Left lung (tissue), 4 donors: ENCODE measurements at regions not wholly inside any gene's neighbourhood (a gene's known extent, or its start where the extent isn't known, plus 50 kb on each side); places are given as distances from the start of the nearest gene placed in this dataset.

ENCODE experiments used
- ATAC-seq: fragments of 200-7000 bp; cut with Tn5 transposase; one replicate; pipeline ENCODE4 v1.9.1; 2020; ENCODE audit warnings: moderate library complexity
- DNase-seq, 4 donors: peaks; one replicate each; pipeline ENCODE4 v3.0.0-alpha.2; 2013 to 2020
- H3K27ac ChIP-seq, 2 donors: fragments of 200-600 bp; sonication (generic) in 1 of 2; one replicate each; pipeline versions ENCODE4 v1.5.0 to v1.8.0; 2020 to 2021
- H3K27me3 ChIP-seq, 2 donors: fragments of 200-600 bp; sonication (generic) in 1 of 2; one replicate each; pipeline versions ENCODE4 v1.5.0 to v1.8.0; 2020 to 2021
- H3K36me3 ChIP-seq, 2 donors: fragments of 200-600 bp; sonication (generic) in 1 of 2; one replicate each; pipeline versions ENCODE4 v1.5.0 to v1.8.0; 2020 to 2021
- H3K4me1 ChIP-seq, 2 donors: fragments of 200-600 bp; one replicate each; pipeline ENCODE4 v1.8.0; 2021
- H3K4me3 ChIP-seq, 2 donors: fragments of 200-600 bp; sonication (generic) in 1 of 2; one replicate each; pipeline versions ENCODE4 v1.5.0 to v1.8.0; 2020 to 2021; ENCODE audit warnings: mild to moderate bottlenecking in 1 of 2
- H3K9me3 ChIP-seq, 2 donors: fragments of 200-600 bp; sonication (generic) in 1 of 2; one replicate each; pipeline versions ENCODE4 v1.5.0 to v1.8.0; 2020 to 2021
- intact Hi-C, 2 donors: fragments of 100-400 bp; cut with DNase I; formaldehyde crosslinking; loops; one replicate each; pipeline versions ENCODE4 v1.11.2 to v1.14.2; 2022
- TF ChIP-seq, protein P1 (sequence below), 2 donors: fragments of 200-600 bp; sonication (generic) in 1 of 2; IDR thresholded peaks; one replicate each; pipeline versions ENCODE4 v1.5.0 to v1.8.0; 2021; ENCODE audit warnings: antibody characterized with exemption in 2 of 2
- donor health status: DM: no; HTN: yes; CAD: no.
- donor health status: DM: no; HTN: no; CAD: no.

DNA sequence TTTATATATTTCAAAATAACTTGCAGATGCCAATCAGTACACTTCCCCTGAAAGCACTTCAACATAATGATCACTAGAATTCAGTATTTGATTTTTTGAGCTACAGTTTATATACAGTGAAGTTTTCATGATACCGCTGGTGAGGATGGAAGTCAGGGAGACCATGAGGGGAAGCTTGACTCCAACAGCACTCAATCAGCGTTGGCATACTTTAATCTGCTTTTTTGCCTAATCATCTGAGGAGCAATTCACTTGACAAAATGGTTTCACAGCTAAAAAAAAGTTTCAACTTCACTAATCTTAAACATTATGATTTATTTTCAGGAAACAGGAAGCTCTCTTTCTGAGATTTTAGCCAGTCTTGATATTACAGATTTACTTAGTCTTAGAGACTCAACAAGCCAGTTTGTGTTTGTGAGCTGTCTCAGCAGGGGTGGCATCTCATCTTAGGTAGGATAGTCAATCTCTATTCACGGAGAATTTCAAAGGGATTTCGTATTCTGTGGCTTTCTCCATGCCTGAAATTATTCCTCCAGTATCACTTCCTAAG, 111.4 kb upstream of the ARRDC3 start:
- DNase-seq (no peak), ATAC-seq (no peak)
- H3K27ac ChIP-seq, result no peak overlapping the region
- TF ChIP-seq, protein P1, sequence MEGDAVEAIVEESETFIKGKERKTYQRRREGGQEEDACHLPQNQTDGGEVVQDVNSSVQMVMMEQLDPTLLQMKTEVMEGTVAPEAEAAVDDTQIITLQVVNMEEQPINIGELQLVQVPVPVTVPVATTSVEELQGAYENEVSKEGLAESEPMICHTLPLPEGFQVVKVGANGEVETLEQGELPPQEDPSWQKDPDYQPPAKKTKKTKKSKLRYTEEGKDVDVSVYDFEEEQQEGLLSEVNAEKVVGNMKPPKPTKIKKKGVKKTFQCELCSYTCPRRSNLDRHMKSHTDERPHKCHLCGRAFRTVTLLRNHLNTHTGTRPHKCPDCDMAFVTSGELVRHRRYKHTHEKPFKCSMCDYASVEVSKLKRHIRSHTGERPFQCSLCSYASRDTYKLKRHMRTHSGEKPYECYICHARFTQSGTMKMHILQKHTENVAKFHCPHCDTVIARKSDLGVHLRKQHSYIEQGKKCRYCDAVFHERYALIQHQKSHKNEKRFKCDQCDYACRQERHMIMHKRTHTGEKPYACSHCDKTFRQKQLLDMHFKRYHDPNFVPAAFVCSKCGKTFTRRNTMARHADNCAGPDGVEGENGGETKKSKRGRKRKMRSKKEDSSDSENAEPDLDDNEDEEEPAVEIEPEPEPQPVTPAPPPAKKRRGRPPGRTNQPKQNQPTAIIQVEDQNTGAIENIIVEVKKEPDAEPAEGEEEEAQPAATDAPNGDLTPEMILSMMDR (IDR thresholded peaks at IDR 0.05), result no peak
- no peaks in the 10 kb centered on the region for H3K27me3 ChIP-seq
- no peak overlapping the region for H3K4me3 ChIP-seq
- intact Hi-C loops, result no loop called here
- H3K4me1 ChIP-seq, result no peaks in the 10 kb centered on the region
- no peaks in the 10 kb centered on the region for H3K9me3 ChIP-seq
- H3K36me3 ChIP-seq, result no peaks in the 10 kb centered on the region

DNA sequence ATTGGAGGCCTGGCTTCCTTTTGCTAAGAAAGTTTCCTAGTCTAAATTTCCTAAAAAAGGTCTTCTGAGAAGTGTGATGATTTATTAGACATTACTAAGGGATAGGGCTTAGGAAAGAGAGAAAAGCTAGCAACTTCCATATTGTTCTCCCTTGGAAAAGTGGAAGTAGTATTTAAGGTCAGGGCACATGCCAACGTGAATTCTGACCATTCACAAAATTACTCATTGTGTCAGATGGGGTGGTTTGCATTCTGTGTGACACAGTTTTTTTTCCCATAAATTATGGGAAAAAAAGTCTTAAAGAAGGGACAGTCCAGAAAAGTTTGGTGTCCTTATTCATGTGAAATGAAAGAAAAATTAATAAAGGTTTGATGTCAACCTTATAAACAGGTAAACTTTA, 110.0 kb upstream of the ARRDC3 start:
- TF ChIP-seq, protein P1 (IDR thresholded peaks at IDR 0.05), result no peak
- DNase-seq, result no peak
- Histone ChIP-seq H3K4me1 (no peaks in the 10 kb centered on the region), H3K4me3 (no peak overlapping the region), H3K9me3 (no peaks in the 10 kb centered on the region), H3K27ac (no peak overlapping the region), H3K27me3 (no peaks in the 10 kb centered on the region), H3K36me3 (no peaks in the 10 kb centered on the region)
- no peak for ATAC-seq
- intact Hi-C loops, result no loop called here

DNA sequence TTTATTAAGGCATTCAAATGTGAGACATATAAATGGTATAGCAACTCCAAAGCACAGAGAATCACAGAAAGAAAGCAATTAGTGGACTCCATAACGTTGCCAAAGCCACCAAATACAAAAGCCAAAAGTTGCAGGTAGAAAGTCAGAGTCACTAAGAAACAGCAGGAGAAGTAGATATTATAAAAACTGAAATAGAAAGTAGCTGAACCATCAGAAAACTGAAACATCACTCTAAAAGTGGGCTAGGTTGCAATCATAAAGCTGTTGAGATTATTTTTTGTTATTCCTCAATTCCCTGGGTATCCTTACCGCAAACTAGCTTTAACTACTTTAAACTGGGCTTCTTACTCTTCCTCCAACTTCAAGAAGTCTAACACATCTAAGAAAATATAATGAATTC, 108.1 kb upstream of the ARRDC3 start:
- Histone ChIP-seq H3K4me1 (no peaks in the 10 kb centered on the region), H3K36me3 (no peaks in the 10 kb centered on the region), H3K9me3 (no peaks in the 10 kb centered on the region), H3K4me3 (no peak overlapping the region), H3K27ac (no peak overlapping the region), H3K27me3 (no peaks in the 10 kb centered on the region)
- DNase-seq (no peak), ATAC-seq (no peak)
- intact Hi-C loops, result no loop called here
- TF ChIP-seq, protein P1 (IDR thresholded peaks at IDR 0.05), result no peak

DNA sequence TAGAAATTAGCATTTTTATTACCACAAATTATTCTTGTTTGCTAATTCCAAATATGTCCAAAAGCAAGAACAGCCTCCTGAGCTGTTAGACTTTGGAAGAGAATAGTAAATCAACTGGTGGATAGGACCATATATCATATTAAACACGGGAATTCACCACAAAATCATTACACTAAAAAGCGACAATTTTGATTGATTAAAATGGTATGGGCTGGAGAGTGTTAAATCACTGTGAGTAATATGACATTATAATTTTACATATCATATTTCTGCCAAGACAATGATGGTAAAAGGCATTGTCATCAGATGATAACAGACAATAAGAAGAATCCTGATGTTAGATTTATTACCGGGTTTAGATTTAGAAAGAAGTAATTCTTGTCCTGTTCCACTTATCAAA, 107.2 kb upstream of the ARRDC3 start:
- H3K36me3 ChIP-seq, result no peaks in the 10 kb centered on the region
- intact Hi-C loops, result no loop called here
- no peaks in the 10 kb centered on the region for H3K27me3 ChIP-seq
- no peak overlapping the region for H3K4me3 ChIP-seq
- TF ChIP-seq, protein P1 (IDR thresholded peaks at IDR 0.05), result no peak
- H3K4me1 ChIP-seq, result no peaks in the 10 kb centered on the region
- no peak overlapping the region for H3K27ac ChIP-seq
- ATAC-seq, result no peak
- no peaks in the 10 kb centered on the region for H3K9me3 ChIP-seq
- DNase-seq, result no peak

DNA sequence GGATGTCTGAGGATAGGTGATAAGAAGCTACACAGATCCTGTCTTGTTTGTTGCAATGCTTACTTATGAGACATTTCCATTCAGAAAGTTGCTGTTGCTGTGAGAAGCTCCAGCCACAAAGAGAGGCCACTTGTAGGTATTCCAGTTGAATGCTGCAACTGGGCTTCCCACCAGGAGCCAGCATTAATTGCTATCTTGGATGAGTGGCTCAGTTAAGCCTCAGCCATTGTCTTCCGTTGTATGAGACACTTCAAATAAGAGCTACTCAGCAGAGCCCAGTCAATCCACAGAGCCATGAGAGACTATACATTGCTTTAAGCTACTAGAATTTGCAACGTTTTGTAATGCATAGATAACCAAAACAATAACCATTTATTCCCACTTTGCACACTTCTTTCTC, 104.3 kb upstream of the ARRDC3 start:
- no peak for ATAC-seq
- TF ChIP-seq, protein P1 (IDR thresholded peaks at IDR 0.05), result no peak
- Histone ChIP-seq H3K4me3 (no peak overlapping the region), H3K9me3 (no peaks in the 10 kb centered on the region), H3K27me3 (no peaks in the 10 kb centered on the region), H3K27ac (no peak overlapping the region), H3K36me3 (no peaks in the 10 kb centered on the region), H3K4me1 (no peaks in the 10 kb centered on the region)
- intact Hi-C loops, result no loop called here
- no peak for DNase-seq
